H9 (cell line): ENCODE measurements at regions not wholly inside any gene's neighbourhood (a gene's known extent, or its start where the extent isn't known, plus 50 kb on each side); places are given as distances from the start of the nearest gene placed in this dataset.

Experiments used
- DNase-seq: peaks from one replicate; pipeline ENCODE4 v3.0.0-alpha.2; 2017
- H2AFZ ChIP-seq: one replicate; pipeline ENCODE4 v1.6.1; 2013; ENCODE audit warnings: mild to moderate bottlenecking, low read length, control low read depth, moderate library complexity
- H2AK5ac ChIP-seq: 2 replicates; pipeline ENCODE4 v1.6.1; 2013; ENCODE audit warnings: low read length, control low read depth, mixed read lengths; ENCODE audit not compliant: insufficient read length
- H2BK120ac ChIP-seq: one replicate; pipeline ENCODE4 v1.6.1; 2013; ENCODE audit warnings: low read depth, mild to moderate bottlenecking, low read length, control low read depth, inconsistent platforms; ENCODE audit not compliant: poor library complexity, severe bottlenecking
- H2BK12ac ChIP-seq: 2 replicates; pipeline ENCODE4 v1.6.1; 2013; ENCODE audit warnings: low read length, control low read depth, mixed read lengths, low read depth; ENCODE audit not compliant: insufficient read length
- H2BK15ac ChIP-seq: 2 replicates; pipeline ENCODE4 v1.6.1; 2013; ENCODE audit warnings: low read depth, low read length, control low read depth
- H2BK20ac ChIP-seq: one replicate; pipeline ENCODE4 v1.6.1; 2013; ENCODE audit warnings: low read depth, mild to moderate bottlenecking, low read length, control low read depth, inconsistent platforms; ENCODE audit not compliant: poor library complexity, severe bottlenecking
- H2BK5ac ChIP-seq: 2 replicates; pipeline ENCODE4 v1.6.1; 2013; ENCODE audit warnings: low read length, control low read depth, mixed read lengths; ENCODE audit not compliant: insufficient read length
- H3K14ac ChIP-seq: 2 replicates; pipeline ENCODE4 v1.6.1; 2013; ENCODE audit warnings: low read length, control low read depth; ENCODE audit not compliant: insufficient read depth
- H3K18ac ChIP-seq: 2 replicates; pipeline ENCODE4 v1.6.1; 2013; ENCODE audit warnings: low read depth, mild to moderate bottlenecking, mixed read lengths, low read length, control low read depth; ENCODE audit not compliant: insufficient read length
- H3K23ac ChIP-seq: 2 replicates; pipeline ENCODE4 v1.6.1; 2013; ENCODE audit warnings: low read length, control low read depth, mixed read lengths, low read depth; ENCODE audit not compliant: insufficient read length
- H3K23me2 ChIP-seq: 2 replicates; pipeline ENCODE4 v1.6.1; 2013; ENCODE audit warnings: low read depth, mild to moderate bottlenecking, mixed read lengths, low read length, control low read depth; ENCODE audit not compliant: insufficient read length, poor library complexity, severe bottlenecking
- H3K27ac ChIP-seq: 2 replicates; pipeline ENCODE4 v1.5.1; 2013; ENCODE audit warnings: low read length, control low read depth, mixed read lengths, low read depth; ENCODE audit not compliant: insufficient read length
- H3K27me3 ChIP-seq: 2 replicates; pipeline ENCODE4 v1.6.1; 2013; ENCODE audit warnings: low read length, control low read depth, inconsistent platforms; ENCODE audit not compliant: insufficient read depth
- H3K4ac ChIP-seq: 2 replicates; pipeline ENCODE4 v1.6.1; 2013; ENCODE audit warnings: low read depth, mild to moderate bottlenecking, control low read depth, inconsistent platforms, low read length, moderate library complexity
- H3K4me1 ChIP-seq: 2 replicates; pipeline ENCODE4 v1.6.1; 2013; ENCODE audit warnings: low read length, control low read depth, inconsistent platforms; ENCODE audit not compliant: insufficient read depth
- H3K4me2 ChIP-seq: 2 replicates; pipeline ENCODE4 v1.6.1; 2013; ENCODE audit warnings: low read length, control low read depth, mixed read lengths; ENCODE audit not compliant: insufficient read length, insufficient read depth
- H3K56ac ChIP-seq: 2 replicates; pipeline ENCODE4 v1.6.1; 2013; ENCODE audit warnings: low read depth, mild to moderate bottlenecking, mixed read lengths, low read length, control low read depth; ENCODE audit not compliant: insufficient read length
- H3K79me1 ChIP-seq: 2 replicates; pipeline ENCODE4 v1.6.1; 2013; ENCODE audit warnings: low read depth, mild to moderate bottlenecking, moderate library complexity, low read length, control low read depth, inconsistent platforms; ENCODE audit not compliant: insufficient read depth, poor library complexity, severe bottlenecking
- H3K79me2 ChIP-seq: 2 replicates; pipeline ENCODE4 v1.6.1; 2013; ENCODE audit warnings: low read length, control low read depth, inconsistent platforms; ENCODE audit not compliant: insufficient read depth
- H3K9ac ChIP-seq: 2 replicates; pipeline ENCODE4 v1.6.1; 2013; ENCODE audit warnings: low read length, control low read depth, mixed read lengths; ENCODE audit not compliant: insufficient read length; ENCODE audit errors: extremely low read depth
- H3K9me3 ChIP-seq: one replicate; pipeline ENCODE4 v1.6.1; 2013; ENCODE audit warnings: low read depth, low read length, inconsistent platforms; ENCODE audit not compliant: control insufficient read depth
- H3T11ph ChIP-seq: one replicate; pipeline ENCODE4 v1.6.1; 2013; ENCODE audit warnings: mild to moderate bottlenecking, low read length, control low read depth, inconsistent platforms
- H4K20me1 ChIP-seq: one replicate; pipeline ENCODE4 v1.6.1; 2013; ENCODE audit not compliant: control insufficient read depth, insufficient read length, insufficient read depth
- H4K5ac ChIP-seq: 2 replicates; pipeline ENCODE4 v1.6.1; 2013; ENCODE audit warnings: low read depth, mild to moderate bottlenecking, mixed read lengths, low read length, control low read depth; ENCODE audit not compliant: insufficient read length
- H4K8ac ChIP-seq: replicated peaks from 2 replicates; pipeline ENCODE4 v1.6.1; 2013; ENCODE audit warnings: low read length, control low read depth, mixed read lengths, low read depth; ENCODE audit not compliant: insufficient read length
- H4K91ac ChIP-seq: 2 replicates; pipeline ENCODE4 v1.6.1; 2013; ENCODE audit warnings: low read depth, mild to moderate bottlenecking, moderate library complexity, mixed read lengths, low read length, control low read depth; ENCODE audit not compliant: insufficient read length
- H3K27ac Mint-ChIP-seq, 3 experiments: 2 replicates in 2 of 3; 3 replicates in 1 of 3; pipeline ENCODE4 v1.8.0; 2020 to 2021; ENCODE audit warnings: mixed read lengths in 3 of 3, mild to moderate bottlenecking in 1 of 3, moderate library complexity in 1 of 3
- H3K27me3 Mint-ChIP-seq: 2 replicates; pipeline ENCODE4 v1.8.0; 2021; ENCODE audit warnings: low read depth, mild to moderate bottlenecking, moderate library complexity, mixed read lengths
- H3K36me3 Mint-ChIP-seq, 3 experiments: 2 replicates in 2 of 3; 3 replicates in 1 of 3; pipeline ENCODE4 v1.8.0; 2020 to 2021; ENCODE audit warnings: low read depth in 3 of 3, mixed read lengths in 3 of 3; ENCODE audit not compliant: insufficient read depth in 1 of 3
- H3K4me1 Mint-ChIP-seq, 2 experiments: 2 replicates each; pipeline ENCODE4 v1.8.0; 2020; ENCODE audit warnings: mixed read lengths in 2 of 2
- H3K4me3 Mint-ChIP-seq, 2 experiments: 2 replicates in 1 of 2; 3 replicates in 1 of 2; pipeline ENCODE4 v1.8.0; 2020 to 2021; ENCODE audit warnings: mild to moderate bottlenecking in 2 of 2, mixed read lengths in 2 of 2, moderate library complexity in 1 of 2
- H3K9me3 Mint-ChIP-seq, 2 experiments: 2 replicates in 1 of 2; 3 replicates in 1 of 2; pipeline ENCODE4 v1.8.0; 2020; ENCODE audit warnings: mild to moderate bottlenecking in 2 of 2, mixed read lengths in 2 of 2, moderate library complexity in 1 of 2
- CTCF ChIP-seq: fragments of 200-600 bp; sonication (generic); conservative IDR thresholded peaks from 3 replicates; pipeline ENCODE4 v1.8.0; 2021; ENCODE audit warnings: antibody characterized with exemption, mild to moderate bottlenecking
- WGBS: extraction: QIAGEN DNeasy Blood & Tissue Kit; methylation state at CpG from one replicate; pipeline ENCODE4 v1.1.7; 2013; ENCODE audit warnings: missing lambda C conversion rate, low lambda C conversion rate, mixed read lengths; ENCODE audit not compliant: insufficient read length; ENCODE audit errors: extremely low coverage; 5-methylcytosine and 5-hydroxymethylcytosine counted together

- Mint-ChIP-seq H3K9me3 (no peaks in the 10 kb centered on the region), H3K4me3 (no peak overlapping the region), H3K27me3 (peaks cover 72% of the 10 kb centered on the region), H3K36me3 (no peaks in the 10 kb centered on the region), H3K27ac (no peak overlapping the region), H3K4me1 (no peaks in the 10 kb centered on the region)
- no peak overlapping the region for H3K4ac ChIP-seq
- H2BK12ac ChIP-seq, result no peak overlapping the region
- H3K79me1 ChIP-seq, result no peaks in the 10 kb centered on the region
- no peak overlapping the region for H3K4me2 ChIP-seq
- no peaks in the 10 kb centered on the region for H3K79me2 ChIP-seq
- no peak overlapping the region for H3K56ac ChIP-seq
- H3T11ph ChIP-seq, result no peak overlapping the region
- H4K20me1 ChIP-seq, result no peaks in the 10 kb centered on the region
- H2AK5ac ChIP-seq, result no peak overlapping the region
- no CpG with 5 or more reads among the region's 2 CpGs for WGBS
- no peak for DNase-seq
- H3K9ac ChIP-seq, result no peak overlapping the region
- TF ChIP-seq CTCF, result no peak
- H3K23me2 ChIP-seq, result no peaks in the 10 kb centered on the region
- H3K23ac ChIP-seq, result no peak overlapping the region
- no peak overlapping the region for H2BK120ac ChIP-seq
- H3K27me3 ChIP-seq, result no peaks in the 10 kb centered on the region
- H2BK5ac ChIP-seq, result no peak overlapping the region
- H4K5ac ChIP-seq, result no peak overlapping the region
- H3K18ac ChIP-seq, result no peak overlapping the region
- no peak overlapping the region for H2BK20ac ChIP-seq
- no peaks in the 10 kb centered on the region for H3K9me3 ChIP-seq
- no peak overlapping the region for H3K27ac ChIP-seq
- no peak overlapping the region for H4K8ac ChIP-seq
- H2AFZ ChIP-seq, result no peak overlapping the region
- no peak overlapping the region for H3K14ac ChIP-seq
- no peak overlapping the region for H4K91ac ChIP-seq
- H2BK15ac ChIP-seq, result no peak overlapping the region
- H3K4me1 ChIP-seq, result no peaks in the 10 kb centered on the region
Measured at GRCh38 chr12:112665958-112666357, 125.6 kb upstream of the RPH3A start.
